Pulmonary artery endothelial cell (primary cell): ENCODE measurements at regions not wholly inside any gene's neighbourhood (a gene's known extent, or its start where the extent isn't known, plus 50 kb on each side); places are given as distances from the start of the nearest gene placed in this dataset.

Source experiments
- DNase-seq: peaks from one replicate; pipeline ENCODE4 v3.0.0-alpha.2; 2011; ENCODE audit warnings: low read depth, low spot score

DNA sequence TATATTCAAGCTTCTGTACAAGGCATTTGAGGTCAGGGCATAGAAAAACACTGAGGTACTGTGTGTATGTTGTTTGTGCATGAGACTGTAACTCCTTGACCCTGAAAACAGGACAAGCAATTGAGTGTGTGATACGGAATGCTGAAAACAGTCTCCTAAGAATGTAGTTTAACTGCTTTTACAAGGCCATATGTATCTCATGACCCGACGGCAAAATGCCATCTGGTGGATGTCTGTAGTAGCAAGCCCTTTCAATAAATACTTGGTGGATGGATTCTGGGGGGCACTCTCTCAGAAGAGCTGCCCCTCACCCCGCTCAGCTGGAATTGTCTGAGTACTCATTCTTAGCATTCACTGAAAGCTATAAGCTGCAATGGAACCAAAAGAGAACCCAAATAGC lies 69.3 kb upstream of the EYS start:
- no peak for DNase-seq

- DNase-seq = no peak
Observed at GRCh38 chr6:65771946-65772345, 64.9 kb upstream of the EYS start.

GRCh38 chr6:65761890-65762289 lies 54.9 kb upstream of the EYS start:
- DNase-seq = no peak

DNA sequence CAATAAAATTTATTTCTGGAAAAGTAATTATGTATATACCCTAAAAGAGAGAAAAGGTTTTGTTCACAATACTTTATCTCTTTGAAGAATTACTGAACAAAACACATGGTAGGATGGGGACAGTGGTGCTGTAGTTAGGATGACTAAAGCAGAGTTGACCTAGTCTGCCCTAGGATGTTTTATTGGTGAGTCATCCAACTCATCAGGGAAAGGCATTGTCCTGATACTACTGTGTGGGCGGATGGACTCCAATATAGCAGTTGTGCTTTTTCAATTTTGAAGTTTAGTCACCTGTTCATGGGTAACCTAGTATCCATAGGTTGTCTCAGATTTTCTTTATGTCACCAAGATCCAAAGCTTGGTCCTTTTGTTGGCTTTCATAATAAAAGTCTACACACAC lies 53.3 kb upstream of the EYS start:
- no peak for DNase-seq
